Coronary artery (tissue), 2 donors: ENCODE measurements at regions not wholly inside any gene's neighbourhood (a gene's known extent, or its start where the extent isn't known, plus 50 kb on each side); places are given as distances from the start of the nearest gene placed in this dataset.

Experiments used
- DNase-seq: peaks from one replicate; pipeline ENCODE4 v3.0.0-alpha.2; 2017; ENCODE audit warnings: low spot score
- H3K27ac ChIP-seq, 2 donors: fragments of 200-600 bp; sonication (generic); one replicate each; pipeline ENCODE4 v1.5.1; 2016 to 2019
- H3K4me3 ChIP-seq: fragments of 200-600 bp; sonication (generic); 2 replicates; pipeline ENCODE4 v1.5.1; 2016; ENCODE audit warnings: mild to moderate bottlenecking, moderate library complexity
- TF ChIP-seq, protein P1 (sequence below): fragments of 200-600 bp; sonication (generic); IDR thresholded peaks from one replicate; pipeline ENCODE4 v1.5.1; 2019; ENCODE audit warnings: antibody characterized with exemption

GRCh38 chr4:174131901-174132300 is 151.6 kb downstream of the FBXO8 start:
- Histone ChIP-seq H3K4me3 (no peak overlapping the region), H3K27ac (no peak overlapping the region)
- TF ChIP-seq, protein P1, sequence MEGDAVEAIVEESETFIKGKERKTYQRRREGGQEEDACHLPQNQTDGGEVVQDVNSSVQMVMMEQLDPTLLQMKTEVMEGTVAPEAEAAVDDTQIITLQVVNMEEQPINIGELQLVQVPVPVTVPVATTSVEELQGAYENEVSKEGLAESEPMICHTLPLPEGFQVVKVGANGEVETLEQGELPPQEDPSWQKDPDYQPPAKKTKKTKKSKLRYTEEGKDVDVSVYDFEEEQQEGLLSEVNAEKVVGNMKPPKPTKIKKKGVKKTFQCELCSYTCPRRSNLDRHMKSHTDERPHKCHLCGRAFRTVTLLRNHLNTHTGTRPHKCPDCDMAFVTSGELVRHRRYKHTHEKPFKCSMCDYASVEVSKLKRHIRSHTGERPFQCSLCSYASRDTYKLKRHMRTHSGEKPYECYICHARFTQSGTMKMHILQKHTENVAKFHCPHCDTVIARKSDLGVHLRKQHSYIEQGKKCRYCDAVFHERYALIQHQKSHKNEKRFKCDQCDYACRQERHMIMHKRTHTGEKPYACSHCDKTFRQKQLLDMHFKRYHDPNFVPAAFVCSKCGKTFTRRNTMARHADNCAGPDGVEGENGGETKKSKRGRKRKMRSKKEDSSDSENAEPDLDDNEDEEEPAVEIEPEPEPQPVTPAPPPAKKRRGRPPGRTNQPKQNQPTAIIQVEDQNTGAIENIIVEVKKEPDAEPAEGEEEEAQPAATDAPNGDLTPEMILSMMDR = no peak
- no peak for DNase-seq

DNA sequence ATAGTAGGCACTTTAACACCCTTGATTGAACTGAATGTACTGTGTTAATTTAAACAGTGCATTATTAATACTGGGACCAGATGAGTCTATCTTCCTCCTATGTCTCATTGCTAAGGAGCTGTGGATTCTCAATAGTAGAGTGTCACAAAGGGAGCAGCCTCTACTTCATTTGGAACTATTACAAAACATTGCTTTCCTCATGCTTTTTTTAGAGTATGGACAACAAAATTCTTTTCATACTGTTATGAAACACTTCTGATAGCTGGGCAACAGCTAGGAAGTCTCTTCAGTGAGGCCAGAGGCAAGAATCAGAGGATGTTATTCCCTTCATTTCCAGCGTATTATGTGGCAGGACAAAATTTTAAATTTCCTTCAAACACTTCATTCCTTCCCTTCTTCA is 160.8 kb downstream of the FBXO8 start:
- TF ChIP-seq, protein P1 = no peak
- no peak overlapping the region for H3K4me3 ChIP-seq
- H3K27ac ChIP-seq = peak overlapping the region in 1 of 2 donors; percentile 76
- DNase-seq = no peak

DNA sequence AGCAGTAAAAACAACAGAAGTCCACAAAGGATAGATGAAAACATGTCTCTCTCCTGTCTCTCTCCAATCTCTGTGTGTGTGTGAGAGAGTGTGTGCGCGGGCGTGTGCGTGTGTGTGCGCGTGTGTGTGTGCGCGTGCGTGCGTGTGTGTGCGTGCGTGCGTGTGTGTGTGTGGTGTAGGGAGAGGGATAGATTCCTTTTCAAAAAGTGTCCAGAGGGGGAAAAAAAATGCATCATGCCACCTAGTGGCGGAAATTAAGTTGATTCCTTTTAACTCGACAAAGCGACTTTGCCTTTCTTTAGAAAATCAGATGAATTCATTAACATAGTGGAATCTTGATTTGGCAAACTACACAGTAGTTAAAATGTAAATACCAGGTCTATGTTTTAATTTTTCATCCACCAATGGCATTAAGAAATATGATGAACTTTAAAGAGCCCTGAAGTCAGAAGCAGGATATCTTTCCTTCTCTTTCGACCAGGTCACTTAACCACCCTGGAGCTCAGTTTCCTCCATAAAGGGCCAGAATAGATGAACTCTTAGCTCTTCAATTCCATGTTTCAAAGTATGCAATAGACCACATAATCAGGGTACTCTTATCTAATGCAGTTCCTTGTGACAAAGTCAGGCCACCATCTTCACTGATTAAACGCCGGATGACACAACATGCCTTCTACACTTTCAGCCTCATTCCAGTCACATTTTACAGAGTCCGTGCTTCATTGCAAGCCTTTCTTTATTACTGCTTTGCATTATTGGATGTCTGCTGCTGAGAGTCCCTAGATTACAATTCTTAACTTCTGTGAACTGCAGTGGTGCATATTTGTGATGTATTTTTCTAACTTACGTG is 162.8 kb downstream of the FBXO8 start:
- DNase-seq = no peak
- Histone ChIP-seq H3K4me3 (peak overlapping the region; percentile 67), H3K27ac (peak overlapping the region in 1 of 2 donors; percentile 18)
- TF ChIP-seq, protein P1 = peak; percentile 40

- Histone ChIP-seq H3K4me3 (peak overlapping the region; percentile 67), H3K27ac (no peak overlapping the region)
- TF ChIP-seq, protein P1 = no peak
- DNase-seq = no peak
Measured at GRCh38 chr4:174119830-174120229, 163.6 kb downstream of the FBXO8 start.

DNA sequence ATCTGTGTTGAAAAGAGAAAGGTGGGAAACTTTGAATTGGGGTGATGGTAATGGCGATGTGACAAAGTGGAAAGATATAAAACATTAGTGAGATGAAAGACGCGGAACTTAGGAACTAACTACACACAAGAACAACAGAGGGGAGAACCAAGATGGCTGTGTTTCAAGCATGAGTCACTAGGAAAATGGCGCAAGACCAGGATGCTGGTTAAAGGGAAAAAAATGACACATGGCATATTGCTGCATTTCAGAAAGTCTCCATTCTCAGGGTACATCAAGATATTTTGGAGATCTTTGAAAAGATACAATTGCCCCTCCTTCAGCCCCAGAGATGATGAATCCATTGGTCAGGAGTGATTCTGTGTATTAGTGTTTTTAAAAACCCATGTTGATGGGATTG is 164.4 kb downstream of the FBXO8 start:
- TF ChIP-seq, protein P1 = no peak
- DNase-seq = no peak
- Histone ChIP-seq H3K27ac (no peak overlapping the region), H3K4me3 (no peak overlapping the region)

DNA sequence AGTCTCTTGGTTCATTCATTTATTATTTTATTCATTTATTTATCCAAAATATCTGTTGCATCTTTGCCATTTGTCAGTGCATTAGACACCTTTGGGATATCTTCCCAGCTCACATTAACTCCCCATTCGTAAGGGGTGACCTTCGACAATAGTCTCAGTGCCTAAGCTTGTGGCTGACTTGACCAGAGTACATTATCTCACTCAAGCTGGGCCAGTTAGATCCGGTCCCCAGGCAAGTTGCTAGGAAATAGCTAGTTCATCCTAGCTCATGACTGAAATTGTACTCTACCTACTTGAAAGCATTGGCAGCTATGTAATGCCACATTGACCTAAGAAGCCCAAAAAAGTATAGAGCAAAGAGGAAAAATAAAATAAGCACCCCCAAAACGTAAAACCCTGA is 165.3 kb downstream of the FBXO8 start:
- TF ChIP-seq, protein P1 = no peak
- Histone ChIP-seq H3K27ac (no peak overlapping the region), H3K4me3 (no peak overlapping the region)
- DNase-seq = no peak

GRCh38 chr4:174117445-174117844 is 166.0 kb downstream of the FBXO8 start:
- TF ChIP-seq, protein P1 = no peak
- H3K27ac ChIP-seq = no peak overlapping the region
- no peak overlapping the region for H3K4me3 ChIP-seq
- DNase-seq = no peak
